ENCODE measurements at regions not wholly inside any gene's neighbourhood (a gene's known extent, or its start where the extent isn't known, plus 50 kb on each side); places are given as distances from the start of the nearest gene placed in this dataset.
"Not testable (repeated sequence)": the region's sequence is repeated elsewhere in the genome, so short reads cannot be mapped to it uniquely, and the experiment has no call there.

GRCh38 chr13:109998684-109999533 is 212.5 kb upstream of the IRS2 start:
- Histone ChIP-seq H3K27ac (no peak overlapping the region), H3K4me1 (no peaks in the 10 kb centered on the region), H3K9me3 (no peaks in the 10 kb centered on the region), H3K27me3 (no peaks in the 10 kb centered on the region), H3K36me3 (no peaks in the 10 kb centered on the region), H3K4me3 (no peak overlapping the region)
- TF ChIP-seq POLR2A (IDR thresholded peaks at IDR 0.05) (no peak), CTCF (IDR thresholded peaks at IDR 0.05) (no peak)
- no peak for DNase-seq
- intact Hi-C loops (cut with DNase I; ENCODE audit: low total_unique reads) = no loop called here

GRCh38 chr13:109998037-109998436 is 211.7 kb upstream of the IRS2 start:
- no peak for DNase-seq
- H3K27ac ChIP-seq = no peak overlapping the region
- H3K4me3 ChIP-seq = no peak overlapping the region
- H3K9me3 ChIP-seq = no peaks in the 10 kb centered on the region
- no peaks in the 10 kb centered on the region for H3K27me3 ChIP-seq
- TF ChIP-seq CTCF (IDR thresholded peaks at IDR 0.05) (no peak), POLR2A (IDR thresholded peaks at IDR 0.05) (no peak)
- no peaks in the 10 kb centered on the region for H3K4me1 ChIP-seq
- H3K36me3 ChIP-seq = no peaks in the 10 kb centered on the region
- intact Hi-C loops (cut with DNase I; ENCODE audit: low total_unique reads) = no loop called here

GRCh38 chr13:109997056-109997595 is 210.7 kb upstream of the IRS2 start:
- H3K4me1 ChIP-seq; H3K4me3 ChIP-seq; H3K9me3 ChIP-seq; H3K27ac ChIP-seq; H3K27me3 ChIP-seq; DNase-seq; intact Hi-C loops (cut with DNase I; ENCODE audit: low total_unique reads); H3K36me3 ChIP-seq: not testable (repeated sequence)

GRCh38 chr13:109996404-109996960 is 210.1 kb upstream of the IRS2 start:
- Histone ChIP-seq H3K27me3 (no peaks in the 10 kb centered on the region), H3K4me1 (no peaks in the 10 kb centered on the region), H3K9me3 (no peaks in the 10 kb centered on the region), H3K4me3 (no peak overlapping the region), H3K27ac (no peak overlapping the region), H3K36me3 (no peaks in the 10 kb centered on the region)
- TF ChIP-seq CTCF (IDR thresholded peaks at IDR 0.05) (no peak), POLR2A (IDR thresholded peaks at IDR 0.05) (no peak)
- intact Hi-C loops (cut with DNase I; ENCODE audit: low total_unique reads) = no loop called here
- DNase-seq = no peak

- no peak overlapping the region for H3K27ac ChIP-seq
- no peaks in the 10 kb centered on the region for H3K36me3 ChIP-seq
- TF ChIP-seq POLR2A (IDR thresholded peaks at IDR 0.05) (no peak), CTCF (IDR thresholded peaks at IDR 0.05) (no peak)
- H3K9me3 ChIP-seq = no peaks in the 10 kb centered on the region
- no peak overlapping the region for H3K4me3 ChIP-seq
- no peaks in the 10 kb centered on the region for H3K27me3 ChIP-seq
- no peaks in the 10 kb centered on the region for H3K4me1 ChIP-seq
- intact Hi-C loops (cut with DNase I; ENCODE audit: low total_unique reads) = no loop called here
- no peak for DNase-seq
Measured at GRCh38 chr13:109995578-109995977, 209.2 kb upstream of the IRS2 start.

Measured in uterus (tissue), 3 donors.